Stomach smooth muscle (tissue), 2 donors: ENCODE measurements at regions not wholly inside any gene's neighbourhood (a gene's known extent, or its start where the extent isn't known, plus 50 kb on each side); places are given as distances from the start of the nearest gene placed in this dataset.

ENCODE experiments used
- H3K27ac ChIP-seq: one replicate; pipeline ENCODE4 v1.7.0; 2013; ENCODE audit warnings: mild to moderate bottlenecking, low read length, inconsistent platforms
- H3K27me3 ChIP-seq, 2 donors: one replicate each; pipeline ENCODE4 v1.7.0; 2013; ENCODE audit warnings: low read length in 2 of 2; ENCODE audit not compliant: insufficient read depth in 2 of 2, control insufficient read depth in 1 of 2
- H3K36me3 ChIP-seq, 2 donors: one replicate each; pipeline ENCODE4 v1.7.0; 2013; ENCODE audit warnings: low read length in 2 of 2; ENCODE audit not compliant: control insufficient read depth in 2 of 2, insufficient read depth in 2 of 2
- H3K4me1 ChIP-seq: one replicate; pipeline ENCODE4 v1.7.0; 2013; ENCODE audit warnings: low read length; ENCODE audit not compliant: control insufficient read depth, insufficient read depth
- H3K4me3 ChIP-seq, 2 donors: one replicate each; pipeline ENCODE4 v1.7.0; 2013; ENCODE audit warnings: low read length in 2 of 2
- H3K9ac ChIP-seq, 2 donors: one replicate each; pipeline ENCODE4 v1.7.0; 2013; ENCODE audit warnings: low read length in 2 of 2, mild to moderate bottlenecking in 1 of 2
- H3K9me3 ChIP-seq, 2 donors: one replicate each; pipeline ENCODE4 v1.7.0; 2013; ENCODE audit warnings: low read length in 2 of 2; ENCODE audit not compliant: control insufficient read depth in 2 of 2
- donor health status: healthy.
- donor health status: Pancreatic carcinoma.

DNA sequence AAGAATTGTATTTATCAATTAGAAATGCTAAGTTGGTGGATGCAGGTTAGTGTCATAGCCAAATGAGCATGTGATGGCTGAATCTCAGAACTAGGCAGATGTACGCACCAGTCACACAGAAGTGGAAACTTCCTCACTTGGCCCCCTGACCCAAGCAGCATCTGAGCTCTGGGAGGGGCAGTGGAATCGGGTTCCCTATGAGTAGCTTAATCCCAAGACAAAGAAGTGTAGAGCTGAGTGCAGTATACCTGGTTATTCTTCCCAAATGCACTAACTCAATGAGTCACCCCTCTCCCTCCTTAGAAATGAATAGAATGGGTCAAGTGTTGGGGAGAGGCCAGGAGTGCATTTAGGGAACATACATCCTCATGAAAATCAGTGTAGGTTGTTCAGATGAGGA, 224.6 kb downstream of the FAT3 start:
- Histone ChIP-seq H3K9ac (no peak overlapping the region), H3K4me1 (no peaks in the 10 kb centered on the region), H3K36me3 (no peaks in the 10 kb centered on the region), H3K27ac (no peak overlapping the region), H3K4me3 (no peak overlapping the region), H3K9me3 (no peaks in the 10 kb centered on the region), H3K27me3 (no peaks in the 10 kb centered on the region)

DNA sequence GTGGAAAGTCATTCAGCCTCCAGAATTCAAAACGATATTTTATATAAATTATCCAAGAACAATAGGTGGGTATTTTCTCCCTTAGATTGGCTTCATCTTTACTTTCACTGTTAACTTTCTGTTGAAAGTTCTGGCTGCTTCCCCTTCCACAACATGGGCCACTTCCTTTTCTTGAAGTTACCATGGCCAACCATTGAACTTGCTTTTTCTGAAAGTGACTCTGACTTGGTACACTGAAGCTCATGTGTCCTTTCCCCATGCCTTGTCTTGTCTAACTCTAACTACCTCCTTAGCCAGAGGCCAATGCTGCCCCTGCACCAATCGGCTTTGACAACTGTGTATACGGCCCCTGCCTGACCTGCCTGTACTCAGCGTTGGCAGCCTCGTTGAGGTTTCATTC, 225.2 kb downstream of the FAT3 start:
- Histone ChIP-seq H3K9me3 (no peaks in the 10 kb centered on the region), H3K4me3 (no peak overlapping the region), H3K4me1 (no peaks in the 10 kb centered on the region), H3K27me3 (no peaks in the 10 kb centered on the region), H3K36me3 (no peaks in the 10 kb centered on the region), H3K9ac (no peak overlapping the region), H3K27ac (no peak overlapping the region)

DNA sequence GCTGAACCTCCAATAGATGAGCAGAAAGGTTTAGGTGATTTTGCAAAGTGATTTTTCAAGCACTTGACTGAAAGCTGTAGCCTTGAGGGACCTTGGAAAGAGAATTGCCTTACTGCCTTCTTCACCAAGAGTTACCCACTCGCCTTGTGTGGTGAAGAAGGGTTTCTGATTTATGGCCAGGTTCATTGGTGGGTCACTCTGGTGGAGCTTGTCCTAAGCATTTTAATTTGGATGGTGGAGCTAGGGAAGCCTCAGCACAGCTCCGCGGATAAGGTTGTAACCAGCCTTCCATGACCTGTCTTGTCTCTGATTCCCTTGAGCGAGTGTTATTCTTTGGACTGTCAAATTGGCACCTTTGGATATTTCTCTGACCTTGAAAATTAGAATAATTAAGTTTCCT, 226.4 kb downstream of the FAT3 start:
- Histone ChIP-seq H3K27ac (no peak overlapping the region), H3K4me3 (no peak overlapping the region), H3K27me3 (no peaks in the 10 kb centered on the region), H3K9me3 (no peaks in the 10 kb centered on the region), H3K9ac (no peak overlapping the region), H3K4me1 (no peaks in the 10 kb centered on the region), H3K36me3 (no peaks in the 10 kb centered on the region)

DNA sequence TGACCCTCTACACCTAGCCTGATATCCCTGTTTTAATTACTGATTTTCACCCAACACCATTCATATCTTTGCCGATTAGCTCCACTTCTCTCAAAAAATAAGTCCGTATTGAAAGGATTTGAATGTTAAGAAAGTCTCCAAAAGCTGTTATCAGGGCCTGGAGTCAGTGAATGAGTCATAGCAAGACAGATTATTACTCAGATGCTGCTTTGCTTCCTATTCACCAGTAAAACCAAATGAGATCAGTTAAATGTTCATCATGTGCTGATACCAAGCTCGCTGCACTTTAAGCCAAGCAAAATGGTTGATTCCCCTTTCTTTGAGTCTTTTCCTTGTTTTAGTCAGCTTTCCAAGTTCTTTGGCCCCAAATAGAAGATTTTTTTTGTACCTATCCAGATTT, 228.4 kb downstream of the FAT3 start:
- H3K9ac ChIP-seq: no peak overlapping the region
- H3K27me3 ChIP-seq: no peaks in the 10 kb centered on the region
- no peaks in the 10 kb centered on the region for H3K9me3 ChIP-seq
- no peak overlapping the region for H3K4me3 ChIP-seq
- H3K27ac ChIP-seq: no peak overlapping the region
- no peaks in the 10 kb centered on the region for H3K36me3 ChIP-seq
- no peaks in the 10 kb centered on the region for H3K4me1 ChIP-seq

DNA sequence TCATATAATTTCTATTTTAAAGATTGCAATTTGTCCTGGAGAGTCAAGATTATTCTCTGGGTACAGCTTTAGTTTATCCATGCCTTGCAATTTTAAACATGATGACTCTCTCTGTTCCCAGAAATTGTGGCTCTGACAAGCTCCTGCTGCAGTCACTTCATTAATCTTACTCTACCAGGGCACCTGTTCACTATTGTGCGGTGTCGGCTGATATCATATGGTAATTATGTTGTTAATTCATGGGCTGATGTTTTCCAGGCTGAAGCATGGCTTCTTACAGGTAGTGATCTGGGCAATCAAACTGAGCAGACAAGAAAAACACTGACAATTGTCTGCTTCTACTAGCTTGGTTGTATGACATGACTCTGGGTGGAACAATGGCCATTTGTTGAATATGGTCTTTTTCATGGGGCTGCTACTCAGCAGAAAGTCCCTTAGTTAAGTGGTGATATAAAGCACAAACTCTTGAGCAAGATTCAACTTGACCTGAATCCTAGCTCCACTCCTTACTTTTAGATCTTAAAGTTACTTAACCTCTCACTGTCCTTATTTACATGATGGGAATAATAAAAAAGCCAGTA, 230.7 kb downstream of the FAT3 start:
- Histone ChIP-seq H3K9me3 (no peaks in the 10 kb centered on the region), H3K4me3 (no peak overlapping the region), H3K4me1 (no peaks in the 10 kb centered on the region), H3K36me3 (no peaks in the 10 kb centered on the region), H3K9ac (no peak overlapping the region), H3K27me3 (no peaks in the 10 kb centered on the region), H3K27ac (no peak overlapping the region)

DNA sequence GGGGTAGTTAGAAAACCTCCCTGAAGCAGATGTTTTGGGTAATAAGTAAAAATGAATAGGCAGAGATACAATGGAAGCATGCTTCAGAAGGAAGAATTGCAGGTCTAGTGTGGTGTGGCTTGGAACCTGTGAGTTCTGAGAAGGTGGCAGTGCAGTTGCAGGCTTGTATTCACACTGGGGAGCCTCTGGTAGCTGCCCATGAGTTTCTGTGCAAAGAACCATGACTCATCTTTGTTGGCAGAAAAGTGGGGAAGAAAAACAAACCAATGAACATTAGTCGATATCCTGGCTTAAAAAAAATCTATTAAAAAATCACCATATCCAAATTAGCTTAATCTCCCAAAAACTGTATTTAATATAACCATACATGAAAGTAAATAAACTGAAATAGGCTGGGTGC, 232.6 kb downstream of the FAT3 start:
- no peak overlapping the region for H3K4me3 ChIP-seq
- no peaks in the 10 kb centered on the region for H3K36me3 ChIP-seq
- H3K27ac ChIP-seq: no peak overlapping the region
- no peaks in the 10 kb centered on the region for H3K9me3 ChIP-seq
- H3K4me1 ChIP-seq: no peaks in the 10 kb centered on the region
- H3K9ac ChIP-seq: no peak overlapping the region
- no peaks in the 10 kb centered on the region for H3K27me3 ChIP-seq

DNA sequence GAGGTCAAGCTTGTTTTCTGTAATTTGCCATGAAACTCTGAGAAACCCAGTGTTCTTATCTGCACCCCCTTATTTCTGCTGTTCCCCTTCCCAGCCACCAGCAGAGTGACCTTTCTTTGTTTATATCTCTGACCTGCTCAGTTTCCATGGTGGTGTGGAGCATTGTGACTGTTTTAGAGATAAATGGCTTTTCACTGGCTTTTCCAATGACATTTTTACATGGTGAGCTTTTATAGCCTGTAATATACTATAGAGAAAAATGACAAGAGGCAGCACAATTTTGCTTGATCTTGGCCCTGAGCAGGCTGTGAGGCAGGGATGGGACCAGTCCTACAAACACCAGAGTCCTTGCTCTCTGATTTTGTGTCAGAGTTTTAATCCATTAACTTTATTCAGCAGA, 233.9 kb downstream of the FAT3 start:
- H3K9ac ChIP-seq: no peak overlapping the region
- H3K27ac ChIP-seq: no peak overlapping the region
- H3K4me1 ChIP-seq: no peaks in the 10 kb centered on the region
- H3K36me3 ChIP-seq: no peaks in the 10 kb centered on the region
- H3K9me3 ChIP-seq: no peaks in the 10 kb centered on the region
- no peak overlapping the region for H3K4me3 ChIP-seq
- no peaks in the 10 kb centered on the region for H3K27me3 ChIP-seq

DNA sequence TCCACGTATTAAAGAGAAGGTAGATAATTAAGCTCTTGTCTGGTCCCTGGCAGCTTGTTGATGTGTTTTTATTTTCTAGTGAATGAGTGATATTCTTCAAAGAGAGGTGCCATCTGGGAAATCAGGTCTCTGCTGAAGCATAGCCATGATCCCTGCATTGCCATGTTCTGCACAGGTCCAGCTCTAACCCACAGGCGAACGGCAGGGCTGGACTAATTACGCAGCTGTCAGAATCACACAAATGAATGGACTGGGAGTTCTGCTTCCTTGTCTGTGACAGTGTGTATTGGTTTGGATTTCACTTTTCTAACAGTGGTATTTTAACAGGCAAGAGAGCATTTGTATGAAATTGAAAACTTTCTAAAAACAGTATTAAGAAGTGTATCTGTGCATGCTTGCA, 235.6 kb downstream of the FAT3 start:
- H3K27ac ChIP-seq: no peak overlapping the region
- H3K27me3 ChIP-seq: no peaks in the 10 kb centered on the region
- no peaks in the 10 kb centered on the region for H3K9me3 ChIP-seq
- H3K4me3 ChIP-seq: no peak overlapping the region
- no peaks in the 10 kb centered on the region for H3K4me1 ChIP-seq
- no peaks in the 10 kb centered on the region for H3K36me3 ChIP-seq
- H3K9ac ChIP-seq: no peak overlapping the region

DNA sequence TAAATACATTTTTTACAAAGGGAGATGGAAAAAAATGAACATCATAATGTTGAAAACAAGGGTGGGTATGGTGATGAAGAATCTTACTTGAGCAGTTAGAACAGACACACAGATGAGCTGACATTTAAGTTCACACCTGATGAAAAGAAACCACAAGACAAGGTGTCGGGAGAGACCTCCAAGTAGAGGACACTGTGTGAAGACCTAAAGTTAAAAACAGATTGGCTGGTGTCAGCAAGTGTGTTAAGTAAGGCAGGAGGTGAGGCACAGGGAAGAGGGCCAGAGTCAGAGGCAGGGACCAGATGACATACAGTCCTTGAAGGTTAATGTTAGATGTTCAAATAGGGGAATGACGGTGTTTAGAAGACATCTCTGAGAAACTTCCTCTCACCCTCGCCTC, 236.8 kb downstream of the FAT3 start:
- H3K9me3 ChIP-seq: no peaks in the 10 kb centered on the region
- no peaks in the 10 kb centered on the region for H3K27me3 ChIP-seq
- H3K27ac ChIP-seq: no peak overlapping the region
- no peaks in the 10 kb centered on the region for H3K4me1 ChIP-seq
- no peaks in the 10 kb centered on the region for H3K36me3 ChIP-seq
- H3K4me3 ChIP-seq: no peak overlapping the region
- H3K9ac ChIP-seq: no peak overlapping the region

DNA sequence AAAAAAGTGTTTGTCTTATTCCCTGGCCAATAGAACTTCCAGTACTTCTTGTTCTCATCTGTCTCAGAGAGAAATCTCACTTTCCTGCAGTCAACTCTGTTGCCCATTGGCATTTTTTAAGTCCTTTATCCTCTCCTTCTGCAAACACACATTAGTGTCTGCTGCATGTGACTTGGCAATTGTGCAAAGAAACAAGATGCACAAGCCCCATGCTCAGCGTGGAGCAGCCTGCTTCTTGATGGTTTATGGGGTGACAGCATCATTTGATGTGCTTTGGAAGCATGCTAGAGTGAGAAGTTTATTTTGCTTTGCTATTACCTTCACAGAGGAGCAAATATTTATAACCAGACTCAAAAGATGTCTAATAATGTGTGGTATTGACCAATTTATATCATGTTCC, 238.2 kb downstream of the FAT3 start:
- no peak overlapping the region for H3K27ac ChIP-seq
- H3K4me1 ChIP-seq: no peaks in the 10 kb centered on the region
- H3K9me3 ChIP-seq: no peaks in the 10 kb centered on the region
- H3K4me3 ChIP-seq: no peak overlapping the region
- H3K9ac ChIP-seq: no peak overlapping the region
- no peaks in the 10 kb centered on the region for H3K27me3 ChIP-seq
- no peaks in the 10 kb centered on the region for H3K36me3 ChIP-seq

DNA sequence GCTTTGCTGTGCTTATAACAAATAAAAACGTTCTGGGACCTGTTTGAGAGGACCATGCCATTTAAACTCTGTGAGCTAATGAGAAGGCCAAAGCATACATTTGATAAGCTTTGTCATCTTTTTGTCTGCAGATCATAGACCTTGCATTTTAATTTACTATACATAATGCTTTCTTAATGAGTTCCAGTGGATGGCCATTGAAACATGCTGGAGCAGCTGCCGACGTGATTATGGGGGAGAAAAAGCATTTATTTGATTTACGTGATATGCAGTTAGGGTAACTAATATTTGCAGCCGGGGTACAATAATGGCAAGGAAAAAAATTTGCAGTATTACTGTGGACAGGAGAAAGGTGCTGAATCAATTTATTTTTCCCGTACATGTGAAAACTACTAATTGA, 240.2 kb downstream of the FAT3 start:
- H3K4me3 ChIP-seq: no peak overlapping the region
- H3K9ac ChIP-seq: no peak overlapping the region
- no peak overlapping the region for H3K27ac ChIP-seq
- no peaks in the 10 kb centered on the region for H3K27me3 ChIP-seq
- no peaks in the 10 kb centered on the region for H3K36me3 ChIP-seq
- no peaks in the 10 kb centered on the region for H3K4me1 ChIP-seq
- H3K9me3 ChIP-seq: no peaks in the 10 kb centered on the region
